ENCODE measurements at regions not wholly inside any gene's neighbourhood (a gene's known extent, or its start where the extent isn't known, plus 50 kb on each side); places are given as distances from the start of the nearest gene placed in this dataset.

- TF ChIP-seq NFIC (IDR thresholded peaks at IDR 0.05) (no peak), ZBTB7A (IDR thresholded peaks at IDR 0.05; ENCODE audit: low read depth) (no peak), REST (IDR thresholded peaks at IDR 0.05; ENCODE audit: low read depth) (no peak), EP300 (IDR thresholded peaks at IDR 0.05; ENCODE audit: borderline replicate concordance) (no peak)
Measured at GRCh38 chr2:150900913-150901312, 360.8 kb downstream of the RBM43 start.
